Mesothelial cell of epicardium (in vitro differentiated cells): ENCODE measurements at regions not wholly inside any gene's neighbourhood (a gene's known extent, or its start where the extent isn't known, plus 50 kb on each side); places are given as distances from the start of the nearest gene placed in this dataset.

Experiments
- DNase-seq, 2 experiments: peaks; one replicate each; pipeline ENCODE4 v3.0.0; 2021; ENCODE audit warnings: low spot score in 2 of 2; ENCODE audit not compliant: unreplicated experiment in 2 of 2
- H3K27ac Mint-ChIP-seq: 2 replicates; pipeline ENCODE4 v1.8.0; 2021; ENCODE audit warnings: mixed read lengths
- H3K27me3 Mint-ChIP-seq: 2 replicates; pipeline ENCODE4 v1.8.0; 2021; ENCODE audit warnings: low read depth, mixed read lengths
- H3K36me3 Mint-ChIP-seq: 2 replicates; pipeline ENCODE4 v1.8.0; 2021; ENCODE audit warnings: mixed read lengths
- H3K4me1 Mint-ChIP-seq: 2 replicates; pipeline ENCODE4 v1.8.0; 2021; ENCODE audit warnings: mixed read lengths
- H3K4me3 Mint-ChIP-seq: 2 replicates; pipeline ENCODE4 v1.8.0; 2021; ENCODE audit warnings: mild to moderate bottlenecking, moderate library complexity, mixed read lengths
- H3K9me3 Mint-ChIP-seq: 2 replicates; pipeline ENCODE4 v1.8.0; 2021; ENCODE audit warnings: mixed read lengths
- CTCF ChIP-seq: fragments of 200-600 bp; sonication (generic); IDR thresholded peaks from one replicate; pipeline ENCODE4 v1.5.0; 2021; ENCODE audit warnings: antibody characterized with exemption; ENCODE audit not compliant: unreplicated experiment

GRCh38 chr3:102761766-102762165 is 327.0 kb downstream of the ZPLD1 start:
- H3K27ac Mint-ChIP-seq: no peak overlapping the region
- H3K36me3 Mint-ChIP-seq: no peaks in the 10 kb centered on the region
- no peak for DNase-seq
- TF ChIP-seq CTCF: no peak
- no peak overlapping the region for H3K4me3 Mint-ChIP-seq
- peaks cover 2% of the 10 kb centered on the region for H3K27me3 Mint-ChIP-seq
- peaks cover 9% of the 10 kb centered on the region for H3K4me1 Mint-ChIP-seq
- H3K9me3 Mint-ChIP-seq: peaks cover 8% of the 10 kb centered on the region

GRCh38 chr3:102790747-102791325 is 356.0 kb downstream of the ZPLD1 start:
- H3K27me3 Mint-ChIP-seq: peaks cover 10% of the 10 kb centered on the region
- no peak for TF ChIP-seq CTCF
- no peak overlapping the region for H3K4me3 Mint-ChIP-seq
- DNase-seq: no peak
- no peaks in the 10 kb centered on the region for H3K9me3 Mint-ChIP-seq
- no peaks in the 10 kb centered on the region for H3K36me3 Mint-ChIP-seq
- H3K4me1 Mint-ChIP-seq: no peaks in the 10 kb centered on the region
- no peak overlapping the region for H3K27ac Mint-ChIP-seq

GRCh38 chr3:102791641-102792589 is 357.1 kb downstream of the ZPLD1 start:
- Mint-ChIP-seq H3K4me1 (peaks cover 5% of the 10 kb centered on the region), H3K27ac (no peak overlapping the region), H3K9me3 (no peaks in the 10 kb centered on the region), H3K27me3 (peaks cover 10% of the 10 kb centered on the region), H3K4me3 (no peak overlapping the region), H3K36me3 (no peaks in the 10 kb centered on the region)
- DNase-seq: no peak
- no peak for TF ChIP-seq CTCF

GRCh38 chr3:102796804-102797203 is 362.0 kb downstream of the ZPLD1 start:
- DNase-seq: no peak
- no peak overlapping the region for H3K4me3 Mint-ChIP-seq
- no peaks in the 10 kb centered on the region for H3K9me3 Mint-ChIP-seq
- no peak overlapping the region for H3K27ac Mint-ChIP-seq
- peaks cover 7% of the 10 kb centered on the region for H3K4me1 Mint-ChIP-seq
- H3K36me3 Mint-ChIP-seq: no peaks in the 10 kb centered on the region
- TF ChIP-seq CTCF: no peak
- peaks cover 12% of the 10 kb centered on the region for H3K27me3 Mint-ChIP-seq

GRCh38 chr3:102802819-102803420 is 368.1 kb downstream of the ZPLD1 start:
- no peaks in the 10 kb centered on the region for H3K36me3 Mint-ChIP-seq
- H3K4me3 Mint-ChIP-seq: no peak overlapping the region
- no peak for DNase-seq
- H3K27me3 Mint-ChIP-seq: peaks cover 2% of the 10 kb centered on the region
- no peak overlapping the region for H3K27ac Mint-ChIP-seq
- peaks cover 5% of the 10 kb centered on the region for H3K4me1 Mint-ChIP-seq
- H3K9me3 Mint-ChIP-seq: no peaks in the 10 kb centered on the region
- no peak for TF ChIP-seq CTCF
